SK-N-MC (cell line): ENCODE measurements at regions not wholly inside any gene's neighbourhood (a gene's known extent, or its start where the extent isn't known, plus 50 kb on each side); places are given as distances from the start of the nearest gene placed in this dataset.

Source experiments
- DNase-seq: peaks from one replicate; pipeline ENCODE4 v3.0.0-alpha.2; 2011; ENCODE audit warnings: low read depth, low spot score
- H3K27ac ChIP-seq: fragments of 200-600 bp; sonication (generic); 2 replicates; pipeline ENCODE4 v1.5.1; 2016; ENCODE audit warnings: mixed run types
- H3K36me3 ChIP-seq: fragments of 200-600 bp; sonication (generic); 2 replicates; pipeline ENCODE4 v1.6.1; 2017; ENCODE audit warnings: antibody characterized with exemption, low read length, mixed read lengths; ENCODE audit not compliant: insufficient read depth
- H3K4me3 ChIP-seq: fragments of 200-600 bp; sonication (generic); 2 replicates; pipeline ENCODE4 v1.5.1; 2016
- H3K9ac ChIP-seq: fragments of 200-600 bp; sonication (generic); 2 replicates; pipeline ENCODE4 v1.8.0; 2017; ENCODE audit warnings: mixed run types, mixed read lengths; ENCODE audit not compliant: insufficient read length
- H3K9me3 ChIP-seq: fragments of 200-600 bp; sonication (generic); 2 replicates; pipeline ENCODE4 v1.6.1; 2017; ENCODE audit warnings: low read depth, mild to moderate bottlenecking, antibody characterized with exemption, low read length, moderate library complexity, mixed read lengths
- EZH2 ChIP-seq: fragments of 200-600 bp; sonication (generic); IDR thresholded peaks from one replicate; pipeline ENCODE4 v1.6.1; 2017; ENCODE audit warnings: antibody characterized with exemption
- FOXP2 ChIP-seq: optimal IDR thresholded peaks from 2 replicates; pipeline ENCODE3; 2011; ENCODE audit warnings: mild to moderate bottlenecking, moderate library complexity; ENCODE audit not compliant: insufficient read depth; ENCODE audit errors: extremely low read length, control extremely low read depth
- POLR2AphosphoS5 ChIP-seq: IDR thresholded peaks from 2 replicates; pipeline ENCODE4 v1.6.1; 2012; ENCODE audit warnings: mild to moderate bottlenecking, low read depth, low read length, borderline replicate concordance

DNA sequence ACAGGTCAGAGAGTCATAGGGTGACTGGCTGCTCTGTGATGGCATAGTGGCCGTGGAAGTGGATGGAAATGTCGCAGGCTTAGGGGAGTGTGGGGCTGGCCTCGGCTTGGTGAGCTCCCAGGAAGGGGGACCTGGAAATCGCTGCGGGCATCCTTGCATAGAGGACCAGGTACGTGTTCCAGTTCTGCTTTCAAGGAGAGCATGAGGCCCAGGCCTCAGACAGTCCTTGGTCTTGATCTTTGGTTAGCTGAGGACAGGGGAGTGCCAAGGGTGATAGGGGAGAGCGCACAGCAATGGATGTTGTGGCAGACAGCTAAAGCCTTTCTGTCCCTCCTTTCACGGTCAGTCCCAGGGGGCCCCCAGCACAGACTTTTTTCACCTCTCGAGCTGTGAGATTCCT, 110.5 kb downstream of the SNRPN start:
- peaks cover 100% of the 10 kb centered on the region for H3K36me3 ChIP-seq
- H3K9ac ChIP-seq: no peak overlapping the region
- DNase-seq: no peak
- H3K27ac ChIP-seq: no peak overlapping the region
- H3K9me3 ChIP-seq: peaks cover 18% of the 10 kb centered on the region
- no peak for TF ChIP-seq FOXP2
- TF ChIP-seq POLR2AphosphoS5: no peak
- TF ChIP-seq EZH2: no peak
- H3K4me3 ChIP-seq: no peak overlapping the region

GRCh38 chr15:25065876-25066275, 111.1 kb downstream of the SNRPN start:
- TF ChIP-seq FOXP2 (no peak), EZH2 (no peak), POLR2AphosphoS5 (no peak)
- no peak for DNase-seq
- Histone ChIP-seq H3K4me3 (no peak overlapping the region), H3K27ac (no peak overlapping the region), H3K36me3 (peaks cover 100% of the 10 kb centered on the region), H3K9ac (no peak overlapping the region), H3K9me3 (peaks cover 24% of the 10 kb centered on the region)

- no peak for DNase-seq
- Histone ChIP-seq H3K9ac (no peak overlapping the region), H3K4me3 (no peak overlapping the region), H3K36me3 (peaks cover 100% of the 10 kb centered on the region), H3K9me3 (peaks cover 25% of the 10 kb centered on the region), H3K27ac (no peak overlapping the region)
- no peak for TF ChIP-seq POLR2AphosphoS5
- TF ChIP-seq FOXP2: no peak
- TF ChIP-seq EZH2: no peak
These were observed 111.9 kb downstream of the SNRPN start for GRCh38 chr15:25066708-25067107.

DNA sequence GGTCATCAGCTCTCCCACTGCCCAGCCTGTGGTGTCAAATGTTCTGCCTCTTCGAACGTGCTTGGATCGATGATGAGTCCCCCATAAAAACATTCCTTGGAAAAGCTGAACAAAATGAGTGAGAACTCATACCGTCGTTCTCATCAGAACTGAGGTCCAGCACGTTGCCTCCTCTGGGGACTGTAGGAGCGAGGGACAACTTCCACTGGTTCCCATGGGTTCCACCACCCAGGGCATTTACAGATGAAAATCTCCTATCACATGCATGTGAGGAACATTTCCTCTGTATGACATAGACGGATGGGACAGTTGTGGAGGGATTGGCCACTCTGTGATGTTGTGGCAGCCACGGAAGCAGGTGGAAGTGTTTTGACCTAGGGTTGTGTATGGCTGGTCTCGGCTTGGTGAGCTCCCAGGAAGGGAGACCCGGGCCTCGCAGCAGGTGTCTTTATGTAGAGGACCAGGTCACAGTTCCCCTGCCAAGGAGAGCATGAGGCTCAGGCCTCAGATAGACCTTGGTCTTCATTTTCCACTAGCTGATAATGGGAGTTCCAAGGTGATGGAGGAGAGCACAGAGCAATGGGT, 113.0 kb downstream of the SNRPN start:
- Histone ChIP-seq H3K4me3 (no peak overlapping the region), H3K9ac (no peak overlapping the region), H3K9me3 (peaks cover 25% of the 10 kb centered on the region), H3K27ac (no peak overlapping the region), H3K36me3 (peaks cover 100% of the 10 kb centered on the region)
- no peak for TF ChIP-seq FOXP2
- TF ChIP-seq POLR2AphosphoS5: no peak
- no peak for TF ChIP-seq EZH2
- no peak for DNase-seq

DNA sequence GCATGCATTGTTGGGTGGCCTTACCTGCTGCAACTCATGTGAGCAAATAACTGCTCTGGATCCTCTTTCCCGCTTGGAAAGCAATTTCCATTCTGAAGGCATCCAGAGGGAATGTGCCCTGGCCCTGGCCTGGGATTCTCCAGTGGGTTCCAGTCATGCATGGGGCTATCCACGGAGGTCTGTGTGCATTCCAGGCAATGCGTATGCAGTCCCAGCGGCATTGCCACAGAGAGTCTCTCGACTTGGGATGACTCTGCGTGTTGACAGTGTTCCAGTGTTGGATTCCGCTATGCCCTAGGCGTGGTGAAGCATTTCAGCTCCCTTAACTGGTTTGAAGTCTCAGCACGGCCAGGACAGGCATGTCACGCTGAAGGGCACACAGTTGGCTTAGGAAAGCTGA, 113.9 kb downstream of the SNRPN start:
- no peak overlapping the region for H3K4me3 ChIP-seq
- TF ChIP-seq POLR2AphosphoS5: no peak
- TF ChIP-seq FOXP2: no peak
- no peak for TF ChIP-seq EZH2
- DNase-seq: no peak
- H3K9ac ChIP-seq: no peak overlapping the region
- H3K27ac ChIP-seq: no peak overlapping the region
- H3K36me3 ChIP-seq: peaks cover 100% of the 10 kb centered on the region
- H3K9me3 ChIP-seq: peaks cover 21% of the 10 kb centered on the region; the same call in 1 of the 2 replicates

- Histone ChIP-seq H3K9me3 (peaks cover 36% of the 10 kb centered on the region; the same call in 1 of the 2 replicates), H3K9ac (no peak overlapping the region), H3K4me3 (no peak overlapping the region), H3K27ac (no peak overlapping the region), H3K36me3 (peaks cover 100% of the 10 kb centered on the region)
- DNase-seq: no peak
- TF ChIP-seq FOXP2 (no peak), POLR2AphosphoS5 (no peak), EZH2 (no peak)
These were observed 115.7 kb downstream of the SNRPN start for GRCh38 chr15:25070353-25070963.

- H3K36me3 ChIP-seq: peaks cover 100% of the 10 kb centered on the region
- TF ChIP-seq FOXP2: no peak
- TF ChIP-seq POLR2AphosphoS5: no peak
- TF ChIP-seq EZH2: no peak
- H3K4me3 ChIP-seq: no peak overlapping the region
- H3K9me3 ChIP-seq: peaks cover 46% of the 10 kb centered on the region; the same call in 1 of the 2 replicates
- no peak overlapping the region for H3K27ac ChIP-seq
- H3K9ac ChIP-seq: no peak overlapping the region
- DNase-seq: no peak
These were observed 118.2 kb downstream of the SNRPN start for GRCh38 chr15:25072857-25073476.

- DNase-seq: no peak
- H3K27ac ChIP-seq: no peak overlapping the region
- H3K4me3 ChIP-seq: no peak overlapping the region
- peaks cover 100% of the 10 kb centered on the region for H3K36me3 ChIP-seq
- no peak overlapping the region for H3K9ac ChIP-seq
- H3K9me3 ChIP-seq: peaks cover 6% of the 10 kb centered on the region
- no peak for TF ChIP-seq EZH2
- no peak for TF ChIP-seq FOXP2
- TF ChIP-seq POLR2AphosphoS5: no peak
These were observed 132.3 kb downstream of the SNRPN start for GRCh38 chr15:25087137-25087536.

- H3K27ac ChIP-seq: no peak overlapping the region
- TF ChIP-seq POLR2AphosphoS5 (no peak), FOXP2 (no peak), EZH2 (no peak)
- no peak overlapping the region for H3K9ac ChIP-seq
- H3K9me3 ChIP-seq: peaks cover 2% of the 10 kb centered on the region
- H3K4me3 ChIP-seq: no peak overlapping the region
- peaks cover 100% of the 10 kb centered on the region for H3K36me3 ChIP-seq
- DNase-seq: no peak
These were observed 133.5 kb downstream of the SNRPN start for GRCh38 chr15:25088261-25088790.
